GM23248 (cell line): ENCODE measurements at regions not wholly inside any gene's neighbourhood (a gene's known extent, or its start where the extent isn't known, plus 50 kb on each side); places are given as distances from the start of the nearest gene placed in this dataset.

Source experiments
- EZH2 ChIP-seq: fragments of 200-600 bp; sonication (generic); IDR thresholded peaks from 2 replicates; pipeline ENCODE4 v1.6.1; 2018; ENCODE audit warnings: antibody characterized with exemption, mild to moderate bottlenecking; ENCODE audit not compliant: insufficient read depth, poor library complexity, severe bottlenecking
- EZH2phosphoT487 ChIP-seq: fragments of 200-600 bp; sonication (generic); IDR thresholded peaks from 2 replicates; pipeline ENCODE4 v1.6.1; 2018; ENCODE audit warnings: antibody characterized with exemption, moderate library complexity, mild to moderate bottlenecking, low read depth; ENCODE audit not compliant: insufficient read depth

DNA sequence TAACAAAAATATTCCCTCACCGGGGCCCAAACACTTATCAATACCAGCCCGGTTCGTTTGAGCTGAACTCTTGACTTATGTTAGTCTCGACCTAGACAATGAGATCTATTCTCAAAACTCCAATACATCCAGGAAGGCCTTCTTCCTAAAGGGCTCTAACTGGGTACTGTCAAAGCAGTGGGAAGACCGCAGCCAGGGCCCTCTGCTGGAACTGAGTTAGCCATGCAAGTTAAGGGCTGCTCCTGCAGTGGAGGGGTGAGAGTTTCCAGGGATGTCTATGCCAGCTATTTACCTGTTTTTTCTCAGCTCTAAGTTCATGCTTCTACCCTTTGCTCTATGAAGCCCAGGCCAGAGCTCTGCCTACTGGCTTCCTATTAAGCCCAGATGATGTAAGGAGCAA lies 348.8 kb downstream of the GXYLT1 start:
- TF ChIP-seq EZH2 (no peak), EZH2phosphoT487 (no peak)
